GM19324 (cell line): ENCODE measurements at regions not wholly inside any gene's neighbourhood (a gene's known extent, or its start where the extent isn't known, plus 50 kb on each side); places are given as distances from the start of the nearest gene placed in this dataset.
"Not testable (repeated sequence)": the region's sequence is repeated elsewhere in the genome, so short reads cannot be mapped to it uniquely, and the experiment has no call there.

Experiments
- ATAC-seq: cut with Tn5 transposase; IDR thresholded peaks from one replicate; pipeline ENCODE4 v1.9.1; 2021; ENCODE audit warnings: mild to moderate bottlenecking, moderate library complexity; ENCODE audit not compliant: unreplicated experiment, low FRiP score

DNA sequence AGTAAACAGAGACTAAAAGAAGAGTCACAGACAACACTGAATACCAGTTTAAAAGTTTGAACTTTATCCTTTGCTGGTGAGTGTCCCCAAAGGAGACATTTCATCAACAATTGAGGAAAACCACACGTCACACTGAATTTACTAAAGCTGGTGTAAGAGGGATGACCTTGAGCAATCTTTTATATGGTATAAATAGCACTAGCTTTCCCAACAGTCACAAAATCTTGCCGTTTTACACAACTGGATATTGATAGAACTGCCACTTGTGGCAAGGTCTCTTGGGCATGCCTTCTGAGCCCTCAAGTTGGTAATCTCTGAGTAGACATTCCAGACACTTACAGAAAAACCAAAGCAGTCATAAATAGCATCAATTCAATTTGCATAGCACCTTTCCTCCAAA is 311.5 kb upstream of the TARS1 start:
- no peak for ATAC-seq

DNA sequence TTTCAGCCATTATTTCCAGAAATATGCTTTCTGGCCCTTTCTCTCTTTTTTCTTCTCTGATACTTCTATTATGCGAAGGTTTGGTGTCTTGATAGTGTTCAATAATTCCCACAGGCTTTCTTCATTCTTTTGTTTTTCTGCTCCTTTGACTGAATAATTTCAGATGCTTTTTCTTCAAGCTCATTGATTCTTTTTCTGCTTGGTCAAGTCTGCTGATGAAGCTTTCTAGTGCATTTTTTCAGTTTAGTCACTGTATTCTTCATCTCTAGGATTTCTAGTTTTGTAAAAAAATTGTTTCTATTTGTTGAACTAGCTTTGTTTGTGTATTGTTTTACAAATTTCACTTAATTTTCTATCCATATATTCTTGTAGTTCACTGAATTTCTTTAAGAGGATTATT is 304.0 kb upstream of the TARS1 start:
- ATAC-seq, result no peak

GRCh38 chr5:33138145-33138544 is 302.6 kb upstream of the TARS1 start:
- not testable (repeated sequence) for ATAC-seq

- no peak for ATAC-seq
Measured at GRCh38 chr5:33143405-33144123, 297.2 kb upstream of the TARS1 start.

DNA sequence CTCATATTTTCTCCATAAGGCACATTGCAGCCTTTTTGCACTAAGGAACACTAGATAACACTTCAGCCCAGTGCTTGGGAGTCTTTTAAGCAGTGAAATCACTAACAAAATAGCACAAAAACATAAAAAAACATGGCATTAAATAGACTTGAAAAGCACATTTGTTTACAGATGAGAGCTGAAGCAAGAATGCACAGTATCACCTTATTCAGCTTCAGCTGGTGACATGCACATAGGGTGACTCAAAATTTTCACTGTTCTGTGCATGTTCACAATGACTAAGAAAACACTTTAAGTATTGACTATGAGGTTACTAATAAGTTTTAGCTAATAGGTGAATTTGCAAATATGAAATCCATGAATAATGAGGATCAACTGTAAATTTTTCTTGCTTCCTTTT is 293.9 kb upstream of the TARS1 start:
- ATAC-seq, result no peak

DNA sequence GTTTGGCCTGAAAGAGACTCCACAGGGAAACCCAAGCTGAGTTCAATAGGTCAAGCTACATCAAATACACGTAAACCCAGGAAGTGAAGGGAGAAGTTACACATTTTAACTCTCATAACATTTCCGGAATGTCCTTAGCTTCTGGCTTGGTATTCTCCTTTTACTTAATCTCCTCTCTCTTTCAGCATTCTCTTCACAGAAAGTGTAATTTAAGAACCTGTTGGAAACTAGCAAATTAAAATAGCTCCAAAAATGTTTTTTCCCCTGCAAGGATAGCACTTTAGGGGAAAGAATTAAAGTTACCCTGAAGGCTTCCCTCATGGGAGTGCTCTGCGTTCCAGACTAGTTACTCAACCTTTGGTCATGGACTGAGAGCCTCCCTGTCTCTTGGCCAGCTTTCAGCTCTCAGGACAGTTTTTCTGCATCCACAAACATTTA is 292.7 kb upstream of the TARS1 start:
- no peak for ATAC-seq

DNA sequence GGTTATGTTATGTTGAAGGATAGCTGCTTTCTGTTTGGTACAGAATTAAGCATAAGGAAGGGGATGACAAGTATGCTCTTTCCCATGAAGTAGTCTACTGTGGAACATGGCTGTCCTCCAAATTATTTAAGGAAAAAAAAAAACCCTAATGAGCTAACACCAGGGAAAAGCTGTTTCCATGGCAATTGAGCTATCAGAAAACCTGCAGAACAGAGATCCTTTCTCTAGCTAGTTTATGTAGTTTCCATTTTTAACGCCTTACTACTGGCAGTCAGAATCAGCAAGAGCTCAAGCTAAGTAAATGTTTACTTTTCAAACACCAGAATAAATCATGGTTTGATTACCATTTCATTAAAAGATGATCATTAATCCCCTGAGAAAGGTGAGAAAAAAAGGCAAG is 287.4 kb upstream of the TARS1 start:
- ATAC-seq, result no peak

- ATAC-seq, result no peak
Measured at GRCh38 chr5:33153831-33154230, 286.9 kb upstream of the TARS1 start.

GRCh38 chr5:33160871-33161270 is 279.9 kb upstream of the TARS1 start:
- no peak for ATAC-seq

- ATAC-seq, result no peak
Measured at GRCh38 chr5:33161421-33161820, 279.3 kb upstream of the TARS1 start.

GRCh38 chr5:33162057-33162456 is 278.7 kb upstream of the TARS1 start:
- no peak for ATAC-seq

DNA sequence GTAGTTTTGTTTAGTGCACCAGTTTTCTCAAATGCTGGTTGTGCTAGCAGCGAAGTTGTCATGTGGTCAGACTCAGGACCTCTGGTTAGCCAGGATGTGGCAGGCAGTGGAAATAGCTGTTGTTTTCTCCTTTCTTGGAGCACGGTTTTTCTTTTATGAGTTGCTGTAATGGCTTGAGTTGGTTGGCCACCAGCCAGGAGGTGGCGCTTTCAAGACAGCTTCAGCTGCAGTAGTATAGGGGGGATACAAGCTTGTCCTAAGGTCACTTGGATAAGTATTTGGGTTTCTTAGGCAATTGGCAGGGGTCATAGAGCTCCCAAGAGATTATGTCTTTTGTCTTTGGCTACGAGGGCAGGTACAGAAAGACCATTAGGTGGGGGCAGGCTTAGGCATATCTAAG is 274.2 kb upstream of the TARS1 start:
- ATAC-seq, result no peak

DNA sequence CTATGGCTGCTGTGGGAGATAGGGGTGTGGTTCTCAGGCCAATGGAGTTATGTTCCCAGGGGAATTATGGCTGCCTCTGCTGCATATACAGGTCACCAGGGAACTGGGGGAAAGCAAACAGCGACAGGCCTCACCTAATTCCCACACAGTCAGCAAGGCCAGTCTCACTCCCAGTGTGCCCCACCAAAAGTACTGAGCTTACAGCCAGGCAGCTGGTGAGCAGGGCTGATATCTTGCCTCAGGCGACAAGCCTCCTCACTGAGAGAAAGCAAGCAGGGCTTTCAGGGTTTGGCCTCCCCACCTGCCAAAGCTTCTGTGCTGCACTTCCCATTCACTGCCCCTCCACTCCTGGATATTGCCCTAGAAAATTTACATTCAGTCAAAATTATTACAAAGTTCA is 273.8 kb upstream of the TARS1 start:
- ATAC-seq, result no peak

DNA sequence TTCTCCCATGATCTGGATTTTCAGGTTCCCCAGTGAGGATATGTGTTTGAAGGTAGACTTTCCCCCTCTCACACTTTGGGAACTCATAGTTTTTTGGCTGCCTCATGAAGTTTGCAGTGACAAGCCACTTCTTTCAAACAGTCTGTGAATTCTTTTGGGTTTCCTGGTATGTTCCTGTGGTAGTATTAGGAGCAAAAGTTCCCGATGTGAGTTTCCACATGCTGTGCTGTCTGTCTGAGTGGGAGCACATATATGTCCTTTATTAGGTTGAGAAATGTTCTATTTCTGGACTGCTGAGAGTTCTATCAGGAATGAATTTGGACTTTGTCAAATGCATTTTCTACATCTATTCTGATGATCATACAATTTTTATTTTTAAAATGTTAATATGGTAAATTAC is 273.2 kb upstream of the TARS1 start:
- no peak for ATAC-seq

GRCh38 chr5:33170411-33170810 is 270.4 kb upstream of the TARS1 start:
- no peak for ATAC-seq

DNA sequence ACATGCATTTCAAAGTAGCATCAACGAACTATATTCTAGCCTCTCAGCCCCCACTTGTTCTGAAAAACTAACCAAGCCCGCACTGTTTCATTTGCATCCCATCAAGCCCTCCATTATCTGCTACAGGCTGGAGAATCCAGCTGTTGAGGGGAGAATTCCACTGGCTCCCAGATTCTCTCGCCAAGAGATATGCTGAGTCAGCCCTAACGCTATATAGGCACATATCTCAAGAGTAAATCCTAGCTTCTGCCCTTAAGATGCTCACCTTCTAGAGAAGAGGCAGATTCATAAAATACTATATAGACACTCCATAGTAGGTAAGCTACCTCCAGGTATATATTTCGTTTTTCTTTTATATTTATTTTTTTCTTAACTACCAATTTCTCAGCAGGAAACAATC is 266.4 kb upstream of the TARS1 start:
- no peak for ATAC-seq

DNA sequence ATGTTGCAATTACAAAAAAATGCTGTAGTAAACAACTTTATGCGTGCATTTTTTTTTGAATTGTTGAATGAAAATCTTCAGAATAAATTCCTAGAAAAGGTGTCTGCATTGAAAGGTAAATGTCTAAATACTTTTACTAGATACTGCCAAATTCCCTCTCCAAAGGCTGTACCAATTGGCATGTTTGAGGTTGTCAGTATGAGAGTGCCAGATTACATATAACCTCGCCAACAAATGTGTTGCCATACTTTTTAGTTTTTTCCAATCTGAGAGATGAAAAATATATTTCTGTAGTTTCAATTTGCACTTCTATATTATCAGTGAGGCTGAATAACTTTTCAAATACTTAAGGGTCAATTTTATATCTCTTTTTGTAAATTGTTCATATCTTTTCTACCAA is 261.5 kb upstream of the TARS1 start:
- ATAC-seq, result no peak

DNA sequence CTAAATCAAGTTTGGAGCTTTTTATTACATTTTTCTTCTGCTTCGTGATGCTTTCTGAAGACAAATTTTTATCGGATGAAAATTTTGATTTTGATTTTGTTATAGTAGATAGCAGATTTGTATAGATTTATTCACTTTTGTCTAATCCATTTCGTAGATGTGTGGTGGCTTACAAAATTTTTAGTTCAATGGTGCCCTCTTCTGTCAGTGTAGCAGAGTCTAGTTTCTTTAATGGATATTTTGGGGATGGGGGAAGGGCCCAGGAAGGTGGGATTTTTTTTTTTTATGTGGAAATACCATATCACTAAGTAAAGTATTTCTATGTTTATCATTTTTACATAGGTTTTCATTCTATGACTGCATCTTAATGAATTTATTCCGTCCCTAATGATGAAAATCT is 259.9 kb upstream of the TARS1 start:
- no peak for ATAC-seq

DNA sequence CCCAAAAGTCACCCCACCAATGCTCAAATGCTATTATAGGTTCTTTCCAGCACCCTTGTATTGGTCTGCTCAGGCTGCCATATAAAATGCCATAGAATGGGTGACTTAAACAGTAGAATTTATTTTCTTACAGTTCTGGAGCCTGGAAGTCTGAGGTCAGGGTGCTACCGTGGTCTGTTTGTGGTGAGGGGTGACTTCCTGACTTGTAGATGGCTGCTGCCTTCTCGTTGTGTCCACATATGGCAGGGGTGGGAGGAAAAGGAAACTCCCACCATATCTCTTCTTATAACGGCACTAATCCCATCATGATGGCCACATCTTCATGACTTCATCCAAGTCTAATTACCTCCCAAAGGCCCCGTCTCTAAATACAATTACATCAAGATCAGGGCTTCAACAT is 257.8 kb upstream of the TARS1 start:
- ATAC-seq, result no peak

DNA sequence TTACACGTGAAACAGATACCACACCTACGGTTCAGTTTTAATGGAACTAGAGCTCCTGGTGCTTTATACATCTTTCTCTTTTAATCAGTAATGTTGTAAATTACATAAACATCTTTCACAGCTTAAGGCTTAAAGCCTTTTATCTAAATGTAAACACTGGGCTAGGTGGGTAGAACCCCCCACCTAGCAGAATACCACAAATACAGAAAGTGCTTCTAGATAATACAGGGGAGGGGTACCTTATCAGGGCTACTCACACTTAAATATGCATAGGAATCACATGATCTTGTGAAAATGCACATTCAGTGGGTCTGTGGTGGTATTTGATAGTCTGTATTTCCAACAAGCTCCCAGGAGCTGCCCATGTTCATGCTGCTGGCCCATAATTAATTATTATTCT is 256.4 kb upstream of the TARS1 start:
- ATAC-seq, result no peak

GRCh38 chr5:33188089-33188488 is 252.7 kb upstream of the TARS1 start:
- no peak for ATAC-seq

GRCh38 chr5:33194914-33195313 is 245.9 kb upstream of the TARS1 start:
- no peak for ATAC-seq
